ENCODE measurements at regions not wholly inside any gene's neighbourhood (a gene's known extent, or its start where the extent isn't known, plus 50 kb on each side); places are given as distances from the start of the nearest gene placed in this dataset.

GRCh38 chr5:161134083-161134482 lies 282.1 kb upstream of the ATP10B start:
- DNase-seq (ENCODE audit: low read depth) = no peak

- no peak for DNase-seq (ENCODE audit: low read depth)
Measured at GRCh38 chr5:161115941-161116340, 263.9 kb upstream of the ATP10B start.

- no peak for DNase-seq (ENCODE audit: low read depth)
Measured at GRCh38 chr5:161112371-161112770, 260.4 kb upstream of the ATP10B start.

GRCh38 chr5:161105525-161105924 lies 253.5 kb upstream of the ATP10B start:
- DNase-seq (ENCODE audit: low read depth) = no peak

- DNase-seq (ENCODE audit: low read depth) = no peak
Measured at GRCh38 chr5:161098516-161098915, 246.5 kb upstream of the ATP10B start.

GRCh38 chr5:161096581-161096980 lies 244.6 kb upstream of the ATP10B start:
- DNase-seq (ENCODE audit: low read depth) = no peak

GRCh38 chr5:161095953-161096352 lies 243.9 kb upstream of the ATP10B start:
- DNase-seq (ENCODE audit: low read depth) = no peak

- peak; percentile 21 for DNase-seq (ENCODE audit: low read depth)
Measured at GRCh38 chr5:161094411-161094810, 242.4 kb upstream of the ATP10B start.

GRCh38 chr5:161093100-161093499 lies 241.1 kb upstream of the ATP10B start:
- DNase-seq (ENCODE audit: low read depth) = peak; percentile 12

GRCh38 chr5:161089569-161089968 lies 237.6 kb upstream of the ATP10B start:
- DNase-seq (ENCODE audit: low read depth) = no peak

- DNase-seq (ENCODE audit: low read depth) = peak; percentile 26
Measured at GRCh38 chr5:161086461-161086860, 234.4 kb upstream of the ATP10B start.

- no peak for DNase-seq (ENCODE audit: low read depth)
Measured at GRCh38 chr5:161085056-161085455, 233.0 kb upstream of the ATP10B start.

- no peak for DNase-seq (ENCODE audit: low read depth)
Measured at GRCh38 chr5:161084115-161084514, 232.1 kb upstream of the ATP10B start.

- no peak for DNase-seq (ENCODE audit: low read depth)
Measured at GRCh38 chr5:161078793-161079192, 226.8 kb upstream of the ATP10B start.

- DNase-seq (ENCODE audit: low read depth) = no peak
Measured at GRCh38 chr5:161077936-161078545, 226.0 kb upstream of the ATP10B start.

- no peak for DNase-seq (ENCODE audit: low read depth)
Measured at GRCh38 chr5:161077496-161077895, 225.5 kb upstream of the ATP10B start.

GRCh38 chr5:161064781-161065180 lies 212.8 kb upstream of the ATP10B start:
- no peak for DNase-seq (ENCODE audit: low read depth)

GRCh38 chr5:161064297-161064696 lies 212.3 kb upstream of the ATP10B start:
- DNase-seq (ENCODE audit: low read depth) = no peak

GRCh38 chr5:161058781-161059180 lies 206.8 kb upstream of the ATP10B start:
- DNase-seq (ENCODE audit: low read depth) = no peak

- no peak for DNase-seq (ENCODE audit: low read depth)
Measured at GRCh38 chr5:161051920-161052500, 200.0 kb upstream of the ATP10B start.

- no peak for DNase-seq (ENCODE audit: low read depth)
Measured at GRCh38 chr5:161047024-161047423, 195.0 kb upstream of the ATP10B start.

GRCh38 chr5:161042862-161043261 lies 190.9 kb upstream of the ATP10B start:
- no peak for DNase-seq (ENCODE audit: low read depth)

GRCh38 chr5:161042443-161042842 lies 190.4 kb upstream of the ATP10B start:
- DNase-seq (ENCODE audit: low read depth) = no peak

- DNase-seq (ENCODE audit: low read depth) = no peak
Measured at GRCh38 chr5:161040818-161041217, 188.8 kb upstream of the ATP10B start.
